ENCODE measurements at regions not wholly inside any gene's neighbourhood (a gene's known extent, or its start where the extent isn't known, plus 50 kb on each side); places are given as distances from the start of the nearest gene placed in this dataset.

GRCh38 chr2:224271617-224272236 lies 130.2 kb downstream of the FAM124B start:
- intact Hi-C loops (cut with DNase I), result loop anchor here (10.0 kb wide), 1 partner anchor 107 kb away; no protein-coding TSS in a partner anchor
- no peak for ATAC-seq

GRCh38 chr2:224268441-224268840 lies 133.5 kb downstream of the FAM124B start:
- intact Hi-C loops (cut with DNase I), result no loop called here
- DNase-seq (ENCODE audit: low spot score) (no peak), ATAC-seq (no peak)

More at GRCh38 chr2:224271617-224272236, 130.2 kb downstream of the FAM124B start:
- no peak for DNase-seq (ENCODE audit: low spot score)

- ATAC-seq (no peak), DNase-seq (ENCODE audit: low spot score) (no peak)
- intact Hi-C loops (cut with DNase I), result no loop called here
These were observed 137.6 kb downstream of the FAM124B start for GRCh38 chr2:224264259-224264658.

GRCh38 chr2:224263571-224264043 lies 138.3 kb downstream of the FAM124B start:
- DNase-seq (ENCODE audit: low spot score), result no peak
- ATAC-seq, result no peak
- intact Hi-C loops (cut with DNase I), result no loop called here

GRCh38 chr2:224261326-224261725 lies 140.6 kb downstream of the FAM124B start:
- intact Hi-C loops (cut with DNase I), result no loop called here
- DNase-seq (ENCODE audit: low spot score), result no peak

GRCh38 chr2:224260372-224261020 lies 141.4 kb downstream of the FAM124B start:
- ATAC-seq (peak; percentile 61), DNase-seq (ENCODE audit: low spot score) (no peak)
- intact Hi-C loops (cut with DNase I), result no loop called here

More at GRCh38 chr2:224261326-224261725, 140.6 kb downstream of the FAM124B start:
- ATAC-seq, result no peak

- intact Hi-C loops (cut with DNase I), result no loop called here
- ATAC-seq, result no peak
- no peak for DNase-seq (ENCODE audit: low spot score)
These were observed 142.1 kb downstream of the FAM124B start for GRCh38 chr2:224259831-224260230.

GRCh38 chr2:224258059-224258458 lies 143.8 kb downstream of the FAM124B start:
- intact Hi-C loops (cut with DNase I), result no loop called here
- ATAC-seq (no peak), DNase-seq (ENCODE audit: low spot score) (no peak)

- ATAC-seq, result no peak
- intact Hi-C loops (cut with DNase I), result no loop called here
- no peak for DNase-seq (ENCODE audit: low spot score)
These were observed 144.8 kb downstream of the FAM124B start for GRCh38 chr2:224257156-224257555.

GRCh38 chr2:224253464-224253863 lies 148.4 kb downstream of the FAM124B start:
- intact Hi-C loops (cut with DNase I), result no loop called here
- no peak for ATAC-seq
- no peak for DNase-seq (ENCODE audit: low spot score)

- ATAC-seq, result no peak
- DNase-seq (ENCODE audit: low spot score), result no peak
- intact Hi-C loops (cut with DNase I), result no loop called here
These were observed 149.3 kb downstream of the FAM124B start for GRCh38 chr2:224252631-224253030.

- DNase-seq (ENCODE audit: low spot score) (no peak), ATAC-seq (no peak)
- intact Hi-C loops (cut with DNase I), result no loop called here
These were observed 152.9 kb downstream of the FAM124B start for GRCh38 chr2:224248944-224249371.

- DNase-seq (ENCODE audit: low spot score) (no peak), ATAC-seq (no peak)
- intact Hi-C loops (cut with DNase I), result no loop called here
These were observed 159.3 kb downstream of the FAM124B start for GRCh38 chr2:224242561-224242960.

- no peak for DNase-seq (ENCODE audit: low spot score)
- no peak for ATAC-seq
- intact Hi-C loops (cut with DNase I), result no loop called here
These were observed 160.1 kb downstream of the FAM124B start for GRCh38 chr2:224241812-224242211.

- no peak for ATAC-seq
These were observed 160.9 kb downstream of the FAM124B start for GRCh38 chr2:224241001-224241400.

GRCh38 chr2:224223851-224224555 lies 177.9 kb downstream of the FAM124B start:
- ATAC-seq, result no peak
- intact Hi-C loops (cut with DNase I), result no loop called here
- DNase-seq (ENCODE audit: low spot score), result no peak

More at GRCh38 chr2:224241001-224241400, 160.9 kb downstream of the FAM124B start:
- intact Hi-C loops (cut with DNase I), result no loop called here
- no peak for DNase-seq (ENCODE audit: low spot score)

GRCh38 chr2:224222974-224223373 lies 178.9 kb downstream of the FAM124B start:
- no peak for DNase-seq (ENCODE audit: low spot score)
- intact Hi-C loops (cut with DNase I), result no loop called here
- ATAC-seq, result no peak

- intact Hi-C loops (cut with DNase I), result no loop called here
- ATAC-seq (no peak), DNase-seq (ENCODE audit: low spot score) (no peak)
These were observed 179.6 kb downstream of the FAM124B start for GRCh38 chr2:224222291-224222690.

- DNase-seq (ENCODE audit: low spot score) (no peak), ATAC-seq (peak; percentile 73)
- intact Hi-C loops (cut with DNase I), result no loop called here
These were observed 180.4 kb downstream of the FAM124B start for GRCh38 chr2:224221455-224221913.
